ENCODE measurements at regions not wholly inside any gene's neighbourhood (a gene's known extent, or its start where the extent isn't known, plus 50 kb on each side); places are given as distances from the start of the nearest gene placed in this dataset.

DNA sequence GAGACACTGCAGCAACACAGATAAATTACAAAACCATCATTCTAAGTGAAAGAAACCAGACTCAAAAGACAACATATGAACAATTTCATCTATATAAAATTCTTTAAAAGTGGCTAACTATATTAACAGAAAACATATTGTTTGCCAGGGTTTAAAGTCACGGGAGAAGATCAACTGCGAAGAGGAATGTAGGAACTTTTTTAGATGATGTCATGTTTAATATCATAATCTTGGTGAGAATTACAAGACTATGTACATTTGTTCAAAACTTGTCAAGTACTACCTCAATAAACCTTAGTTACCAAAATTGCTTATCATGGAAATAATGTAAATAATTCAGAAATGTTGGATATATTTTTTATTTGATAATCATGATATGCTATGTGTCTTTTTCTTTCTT lies 395.1 kb upstream of the PLSCR5 start:
- no peak for ATAC-seq
- no peak overlapping the region for H3K27ac ChIP-seq
- H3K27me3 ChIP-seq (ENCODE audit: insufficient read depth in 3 of 3, low read length in 2 of 3) = peaks cover 0 to 3% (median 0%) of the 10 kb centered on the region in 3 donors
- no peaks in the 10 kb centered on the region for H3K4me1 ChIP-seq
- no peak overlapping the region for H3K4me3 ChIP-seq
- TF ChIP-seq, protein P1, sequence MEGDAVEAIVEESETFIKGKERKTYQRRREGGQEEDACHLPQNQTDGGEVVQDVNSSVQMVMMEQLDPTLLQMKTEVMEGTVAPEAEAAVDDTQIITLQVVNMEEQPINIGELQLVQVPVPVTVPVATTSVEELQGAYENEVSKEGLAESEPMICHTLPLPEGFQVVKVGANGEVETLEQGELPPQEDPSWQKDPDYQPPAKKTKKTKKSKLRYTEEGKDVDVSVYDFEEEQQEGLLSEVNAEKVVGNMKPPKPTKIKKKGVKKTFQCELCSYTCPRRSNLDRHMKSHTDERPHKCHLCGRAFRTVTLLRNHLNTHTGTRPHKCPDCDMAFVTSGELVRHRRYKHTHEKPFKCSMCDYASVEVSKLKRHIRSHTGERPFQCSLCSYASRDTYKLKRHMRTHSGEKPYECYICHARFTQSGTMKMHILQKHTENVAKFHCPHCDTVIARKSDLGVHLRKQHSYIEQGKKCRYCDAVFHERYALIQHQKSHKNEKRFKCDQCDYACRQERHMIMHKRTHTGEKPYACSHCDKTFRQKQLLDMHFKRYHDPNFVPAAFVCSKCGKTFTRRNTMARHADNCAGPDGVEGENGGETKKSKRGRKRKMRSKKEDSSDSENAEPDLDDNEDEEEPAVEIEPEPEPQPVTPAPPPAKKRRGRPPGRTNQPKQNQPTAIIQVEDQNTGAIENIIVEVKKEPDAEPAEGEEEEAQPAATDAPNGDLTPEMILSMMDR (IDR thresholded peaks at IDR 0.05) = no peak
- no peaks in the 10 kb centered on the region for H3K9me3 ChIP-seq
- no peaks in the 10 kb centered on the region for H3K36me3 ChIP-seq (ENCODE audit: insufficient read depth in 1 of 2, low read depth in 1 of 2)
- no peak for DNase-seq
- intact Hi-C loops (cut with DNase I) = no loop called here
- 71 to 76% (median 71%) methylated on average over 2 of the region's 2 CpGs for WGBS, 3 donors

DNA sequence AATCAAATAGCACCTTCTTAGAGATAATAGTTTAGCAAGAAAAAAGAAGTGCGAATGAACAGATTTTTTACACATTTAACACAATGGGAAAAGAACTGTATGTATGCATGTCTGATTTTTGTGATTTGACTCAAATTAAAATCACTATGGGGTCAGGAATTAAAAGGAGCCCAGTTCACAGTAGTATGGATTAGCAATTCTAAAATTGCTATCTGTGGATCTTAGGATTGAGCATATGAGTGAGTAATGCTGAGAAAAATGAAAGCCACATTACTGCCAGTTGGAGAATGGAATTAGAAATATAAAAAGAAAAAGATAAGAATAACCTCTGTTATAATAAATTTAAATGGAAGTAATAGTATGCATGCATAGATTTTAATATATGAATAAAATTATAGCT lies 386.8 kb upstream of the PLSCR5 start:
- Histone ChIP-seq H3K27ac (no peak overlapping the region), H3K9me3 (no peaks in the 10 kb centered on the region), H3K36me3 (ENCODE audit: insufficient read depth in 1 of 2, low read depth in 1 of 2) (no peaks in the 10 kb centered on the region), H3K4me3 (no peak overlapping the region), H3K27me3 (ENCODE audit: insufficient read depth in 3 of 3, low read length in 2 of 3) (peaks cover 0 to 3% (median 0%) of the 10 kb centered on the region in 3 donors), H3K4me1 (no peaks in the 10 kb centered on the region)
- no peak for ATAC-seq
- intact Hi-C loops (cut with DNase I) = no loop called here
- WGBS, 3 donors = 93 to 100% (median 100%) methylated on average over 1 of the region's 1 CpG
- DNase-seq = no peak
- TF ChIP-seq, protein P1 (IDR thresholded peaks at IDR 0.05) = no peak

DNA sequence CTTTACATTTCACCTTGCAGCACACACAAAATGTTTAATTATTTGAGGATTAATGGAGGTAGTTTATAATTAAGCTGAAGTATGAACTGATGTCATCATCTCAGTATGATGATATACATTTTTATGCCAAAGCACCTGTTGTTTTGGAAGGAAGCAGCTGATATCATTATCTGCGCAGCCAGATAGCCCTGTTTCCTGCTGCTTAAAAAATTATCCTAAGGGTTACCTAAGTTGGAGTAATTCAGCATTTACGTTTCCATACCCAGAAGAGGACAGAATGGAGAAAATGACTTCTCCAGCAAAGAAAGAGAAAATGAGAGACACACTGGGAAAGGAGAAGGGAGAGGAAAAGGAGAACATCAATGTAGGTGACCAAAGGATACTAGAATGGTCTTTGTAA lies 370.3 kb upstream of the PLSCR5 start:
- 30 to 42% (median 41%) methylated on average over 2 of the region's 2 CpGs for WGBS, 3 donors
- TF ChIP-seq, protein P1 (IDR thresholded peaks at IDR 0.05) = no peak
- DNase-seq (no peak), ATAC-seq (no peak)
- H3K9me3 ChIP-seq = no peaks in the 10 kb centered on the region
- H3K36me3 ChIP-seq (ENCODE audit: insufficient read depth in 1 of 2, low read depth in 1 of 2) = no peaks in the 10 kb centered on the region
- H3K27me3 ChIP-seq (ENCODE audit: insufficient read depth in 3 of 3, low read length in 2 of 3) = no peaks in the 10 kb centered on the region
- no peak overlapping the region for H3K4me3 ChIP-seq
- H3K4me1 ChIP-seq = no peaks in the 10 kb centered on the region
- no peak overlapping the region for H3K27ac ChIP-seq
- intact Hi-C loops (cut with DNase I) = no loop called here

DNA sequence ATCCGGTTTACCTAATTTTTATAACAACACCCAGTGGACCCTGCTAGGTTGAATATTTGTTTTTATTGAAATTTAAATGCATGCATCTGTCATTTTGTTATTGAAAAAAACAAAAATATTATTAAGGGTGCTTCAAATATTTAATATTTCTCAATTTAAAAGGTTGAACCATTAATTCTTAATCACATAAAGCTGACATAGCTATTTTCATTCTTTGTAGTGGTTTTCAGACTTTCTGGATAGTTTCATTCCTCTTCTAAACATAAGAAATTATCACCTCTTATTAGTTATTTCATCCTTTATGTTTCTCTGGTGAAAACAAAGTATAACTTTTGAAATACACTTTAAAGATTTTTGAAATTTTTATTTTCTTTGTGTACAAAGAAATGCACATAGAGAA lies 369.9 kb upstream of the PLSCR5 start:
- WGBS, 3 donors = 88 to 89% (median 89%) methylated on average over 1 of the region's 1 CpG
- intact Hi-C loops (cut with DNase I) = no loop called here
- Histone ChIP-seq H3K4me1 (no peaks in the 10 kb centered on the region), H3K27ac (no peak overlapping the region), H3K4me3 (no peak overlapping the region), H3K9me3 (no peaks in the 10 kb centered on the region), H3K36me3 (ENCODE audit: insufficient read depth in 1 of 2, low read depth in 1 of 2) (no peaks in the 10 kb centered on the region), H3K27me3 (ENCODE audit: insufficient read depth in 3 of 3, low read length in 2 of 3) (no peaks in the 10 kb centered on the region)
- DNase-seq (no peak), ATAC-seq (no peak)
- TF ChIP-seq, protein P1 (IDR thresholded peaks at IDR 0.05) = no peak

DNA sequence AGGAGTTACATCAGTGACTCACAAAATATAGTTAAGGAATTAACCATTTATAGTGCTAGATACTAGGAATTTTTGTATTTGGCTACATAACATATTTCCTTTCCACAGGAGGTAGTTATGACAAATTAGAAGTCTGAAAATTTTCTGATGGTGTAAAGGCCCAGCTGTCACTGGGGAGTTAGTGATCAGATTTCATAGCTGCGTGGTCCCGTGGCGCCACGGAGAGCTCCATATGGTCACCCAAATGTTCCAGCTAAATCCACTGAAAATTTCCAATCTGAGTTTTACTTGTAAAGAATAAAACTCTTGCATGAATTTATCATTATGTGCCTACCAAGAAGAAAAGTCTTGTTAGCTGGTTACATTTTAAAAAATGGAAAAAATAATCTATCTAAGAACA lies 368.9 kb upstream of the PLSCR5 start:
- H3K27ac ChIP-seq = no peak overlapping the region
- 28 to 33% (median 29%) methylated on average over 4 of the region's 4 CpGs for WGBS, 3 donors
- H3K36me3 ChIP-seq (ENCODE audit: insufficient read depth in 1 of 2, low read depth in 1 of 2) = no peaks in the 10 kb centered on the region
- no peaks in the 10 kb centered on the region for H3K27me3 ChIP-seq (ENCODE audit: insufficient read depth in 3 of 3, low read length in 2 of 3)
- H3K9me3 ChIP-seq = no peaks in the 10 kb centered on the region
- ATAC-seq (no peak), DNase-seq (no peak)
- TF ChIP-seq, protein P1 (IDR thresholded peaks at IDR 0.05) = no peak
- no peaks in the 10 kb centered on the region for H3K4me1 ChIP-seq
- H3K4me3 ChIP-seq = no peak overlapping the region
- intact Hi-C loops (cut with DNase I) = no loop called here

All from psoas muscle (tissue), 7 donors.